Peyer's patch (tissue), 4 donors: ENCODE measurements at regions not wholly inside any gene's neighbourhood (a gene's known extent, or its start where the extent isn't known, plus 50 kb on each side); places are given as distances from the start of the nearest gene placed in this dataset.

Experiments used
- DNase-seq, 3 donors: peaks; one replicate each; pipeline ENCODE4 v3.0.0-alpha.2; 2017 to 2019
- H3K27ac ChIP-seq, 4 donors: fragments of 200-600 bp; sonication (generic); one replicate each; pipeline ENCODE4 v1.5.1; 2016 to 2019
- H3K27me3 ChIP-seq, 2 donors: fragments of 200-600 bp; sonication (generic); one replicate each; pipeline ENCODE4 v1.5.1; 2019
- H3K36me3 ChIP-seq, 3 donors: fragments of 200-600 bp; sonication (generic); one replicate each; pipeline ENCODE4 v1.5.1; 2016 to 2019
- H3K4me1 ChIP-seq, 4 donors: fragments of 200-600 bp; sonication (generic); one replicate each; pipeline ENCODE4 v1.5.1; 2016 to 2019
- H3K4me3 ChIP-seq, 4 donors: fragments of 200-600 bp; sonication (generic); 1 replicate in 3 of 4; 2 replicates in 1 of 4; pipeline ENCODE4 v1.5.1; 2016 to 2019; ENCODE audit warnings: mild to moderate bottlenecking in 1 of 4
- H3K9me3 ChIP-seq, 4 donors: fragments of 200-600 bp; sonication (generic); one replicate each; pipeline ENCODE4 v1.5.1; 2016 to 2019; ENCODE audit warnings: mild to moderate bottlenecking in 1 of 4
- CTCF ChIP-seq, 6 experiments: fragments of 450-650 bp in 4 of 6; fragments of 200-600 bp in 2 of 6; sonication (generic) in 1 of 6; IDR thresholded peaks; one replicate each; pipeline ENCODE4 v1.5.1; 2017 to 2019; ENCODE audit warnings: antibody characterized with exemption in 6 of 6, mild to moderate bottlenecking in 3 of 6, moderate library complexity in 1 of 6
- POLR2A ChIP-seq, 2 donors: fragments of 450-650 bp; IDR thresholded peaks; one replicate each; pipeline ENCODE4 v1.5.1; 2017; ENCODE audit warnings: antibody characterized with exemption in 2 of 2, mild to moderate bottlenecking in 2 of 2, moderate library complexity in 2 of 2

GRCh38 chr4:81839347-81840042 lies 367.8 kb upstream of the RASGEF1B start:
- Histone ChIP-seq H3K9me3 (no peaks in the 10 kb centered on the region), H3K36me3 (no peaks in the 10 kb centered on the region), H3K4me3 (no peak overlapping the region), H3K27me3 (no peaks in the 10 kb centered on the region), H3K4me1 (no peaks in the 10 kb centered on the region), H3K27ac (no peak overlapping the region)
- no peak for TF ChIP-seq CTCF (IDR thresholded peaks at IDR 0.05)
- TF ChIP-seq POLR2A (IDR thresholded peaks at IDR 0.05) = no peak
- no peak for DNase-seq

GRCh38 chr4:81838586-81838985 lies 366.9 kb upstream of the RASGEF1B start:
- H3K9me3 ChIP-seq = no peaks in the 10 kb centered on the region
- H3K27ac ChIP-seq = no peak overlapping the region
- no peaks in the 10 kb centered on the region for H3K36me3 ChIP-seq
- no peak overlapping the region for H3K4me3 ChIP-seq
- TF ChIP-seq POLR2A (IDR thresholded peaks at IDR 0.05) (no peak), CTCF (IDR thresholded peaks at IDR 0.05) (no peak)
- DNase-seq = no peak
- no peaks in the 10 kb centered on the region for H3K4me1 ChIP-seq
- H3K27me3 ChIP-seq = no peaks in the 10 kb centered on the region

- DNase-seq = no peak
- TF ChIP-seq CTCF (IDR thresholded peaks at IDR 0.05) (no peak), POLR2A (IDR thresholded peaks at IDR 0.05) (no peak)
- H3K27ac ChIP-seq = no peak overlapping the region
- H3K9me3 ChIP-seq = no peaks in the 10 kb centered on the region
- H3K4me3 ChIP-seq = no peak overlapping the region
- H3K4me1 ChIP-seq = no peaks in the 10 kb centered on the region
- no peaks in the 10 kb centered on the region for H3K36me3 ChIP-seq
- no peaks in the 10 kb centered on the region for H3K27me3 ChIP-seq
Observed at GRCh38 chr4:81836716-81837115, 365.0 kb upstream of the RASGEF1B start.

GRCh38 chr4:81833576-81833975 lies 361.9 kb upstream of the RASGEF1B start:
- Histone ChIP-seq H3K36me3 (no peaks in the 10 kb centered on the region), H3K4me1 (no peaks in the 10 kb centered on the region), H3K27me3 (no peaks in the 10 kb centered on the region), H3K9me3 (no peaks in the 10 kb centered on the region), H3K27ac (no peak overlapping the region), H3K4me3 (no peak overlapping the region)
- DNase-seq = no peak
- TF ChIP-seq CTCF (IDR thresholded peaks at IDR 0.05) (no peak), POLR2A (IDR thresholded peaks at IDR 0.05) (no peak)

- H3K4me1 ChIP-seq = no peaks in the 10 kb centered on the region
- H3K9me3 ChIP-seq = no peaks in the 10 kb centered on the region
- no peak for TF ChIP-seq POLR2A (IDR thresholded peaks at IDR 0.05)
- no peak for TF ChIP-seq CTCF (IDR thresholded peaks at IDR 0.05)
- H3K4me3 ChIP-seq = no peak overlapping the region
- H3K27me3 ChIP-seq = no peaks in the 10 kb centered on the region
- DNase-seq = no peak
- no peaks in the 10 kb centered on the region for H3K36me3 ChIP-seq
- H3K27ac ChIP-seq = no peak overlapping the region
Observed at GRCh38 chr4:81828991-81829390, 357.3 kb upstream of the RASGEF1B start.
